K562 (cell line): ENCODE measurements at regions not wholly inside any gene's neighbourhood (a gene's known extent, or its start where the extent isn't known, plus 50 kb on each side); places are given as distances from the start of the nearest gene placed in this dataset.

Experiments used
- ATAC-seq: fragments of 200-7000 bp; cut with Tn5 transposase; 3 replicates; pipeline ENCODE4 v1.9.1; 2020; ENCODE audit warnings: moderate library complexity
- BruUV-seq: library from RNA; stranded (reverse); fragments of 400-500 nt; replicated peaks from 2 replicates; lab custom pipeline; 2021; lab: Mats Ljungman, UMichigan
- CTCF ChIA-PET: fragments of 300-600 bp; formaldehyde crosslinking; extraction: SDS; loops from one replicate; lab custom pipeline; 2021; ENCODE audit warnings: low intra/inter-chr PET ratio; lab: Yijun Ruan, JAX
- POLR2A ChIA-PET: fragments of 300-600, 350-650 bp; sonication (Branson Sonifier 250); formaldehyde crosslinking; extraction: SDS; loops from one replicate; lab custom pipeline; 2021; ENCODE audit warnings: antibody characterized with exemption, inconsistent platforms; lab: Yijun Ruan, JAX
- DNase-seq, 4 experiments: peaks; one replicate each; pipeline versions ENCODE4 v3.0.0 to v3.0.0-alpha.2; 2011 to 2018; ENCODE audit warnings: low spot score in 3 of 4, mixed read lengths in 3 of 4; ENCODE audit errors: extremely low read depth in 1 of 4
- FAIRE-seq: peaks from 2 replicates; lab custom pipeline; 2011; peaks lifted over from hg19 to GRCh38; lab: Jason Lieb, UNC
- H2AFZ ChIP-seq: 2 replicates; pipeline ENCODE4 v1.6.0; 2011; ENCODE audit warnings: low read depth, low read length, control low read depth, inconsistent platforms
- H3K27ac ChIP-seq: fragments of 200-600 bp; 3 replicates; pipeline ENCODE4 v1.8.0; 2011; ENCODE audit warnings: low read depth, mild to moderate bottlenecking, control low read depth, inconsistent platforms, low read length, moderate library complexity, mixed read lengths; ENCODE audit errors: extremely low read depth
- H3K27me3 ChIP-seq, 2 experiments: fragments of 300-600 bp in 1 of 2; 2 replicates in 1 of 2; 3 replicates in 1 of 2; pipeline versions ENCODE4 v1.6.0 to v1.8.0; 2011; ENCODE audit warnings: inconsistent platforms in 2 of 2, low read length in 2 of 2, mild to moderate bottlenecking in 1 of 2, mixed read lengths in 1 of 2, moderate library complexity in 1 of 2; ENCODE audit not compliant: control insufficient read depth in 2 of 2, insufficient read depth in 2 of 2
- H3K36me3 ChIP-seq: fragments of 300-600 bp; 3 replicates; pipeline ENCODE4 v1.8.0; 2011; ENCODE audit warnings: mild to moderate bottlenecking, low read length, inconsistent platforms; ENCODE audit not compliant: control insufficient read depth, insufficient read depth
- H3K4me1 ChIP-seq, 2 experiments: fragments of 200-600 bp in 1 of 2; replicated peaks in 1 of 2; 2 replicates in 1 of 2; 3 replicates in 1 of 2; pipeline versions ENCODE4 v1.5.1 to v1.8.0; 2011; ENCODE audit warnings: inconsistent platforms in 2 of 2, low read length in 2 of 2, mild to moderate bottlenecking in 1 of 2, mixed read lengths in 1 of 2, moderate library complexity in 1 of 2; ENCODE audit not compliant: control insufficient read depth in 2 of 2, insufficient read depth in 2 of 2
- H3K4me2 ChIP-seq: 2 replicates; pipeline ENCODE4 v1.6.1; 2011; ENCODE audit warnings: low read length, control low read depth, inconsistent platforms, mixed read lengths; ENCODE audit not compliant: insufficient read depth
- H3K4me3 ChIP-seq: fragments of 200-600 bp; sonication (generic), shearing (Covaris generic); 2 replicates; pipeline ENCODE4 v1.5.1; 2016; ENCODE audit warnings: control low read depth, inconsistent platforms
- H3K79me2 ChIP-seq: fragments of 200-600 bp; 3 replicates; pipeline ENCODE4 v1.8.0; 2011; ENCODE audit warnings: low read length, inconsistent platforms; ENCODE audit not compliant: control insufficient read depth, insufficient read depth
- H3K9ac ChIP-seq, 2 experiments: 2 replicates each; pipeline versions ENCODE4 v1.6.0 to v1.6.1; 2011; ENCODE audit warnings: low read depth in 2 of 2, low read length in 2 of 2, control low read depth in 1 of 2, inconsistent platforms in 1 of 2, mild to moderate bottlenecking in 1 of 2, mixed read lengths in 1 of 2; ENCODE audit not compliant: insufficient read depth in 1 of 2
- H3K9me1 ChIP-seq: one replicate; pipeline ENCODE4 v1.6.0; 2011; ENCODE audit warnings: inconsistent platforms, mild to moderate bottlenecking, low read length, moderate library complexity; ENCODE audit not compliant: control insufficient read depth, insufficient read depth
- H3K9me3 ChIP-seq: replicated peaks from 2 replicates; pipeline ENCODE4 v1.5.1; 2011; ENCODE audit warnings: low read depth, low read length, inconsistent platforms; ENCODE audit not compliant: control insufficient read depth, insufficient read depth
- H4K20me1 ChIP-seq: replicated peaks from 2 replicates; pipeline ENCODE4 v1.6.1; 2011; ENCODE audit warnings: low read length, inconsistent platforms, mixed read lengths; ENCODE audit not compliant: control insufficient read depth, insufficient read depth
- C11orf30 ChIP-seq: fragments of 450-650 bp; IDR thresholded peaks from 2 replicates; pipeline ENCODE4 v1.6.1; 2016; ENCODE audit warnings: low read depth, mild to moderate bottlenecking
- E2F3 ChIP-seq: fragments of 250-450 bp; sonication (Bioruptor Pico); IDR thresholded peaks from 2 replicates; pipeline ENCODE4 v1.4.0; 2020; ENCODE audit warnings: mild to moderate bottlenecking
- ELK3 ChIP-seq: fragments of 450-650 bp; formaldehyde crosslinking; IDR thresholded peaks from 2 replicates; pipeline ENCODE4 v1.4.0; 2020; ENCODE audit warnings: mild to moderate bottlenecking
- FOSL1 ChIP-seq: fragments of 200-800 bp; sonication (Bioruptor generic); conservative IDR thresholded peaks from 2 replicates; pipeline ENCODE4 v1.6.1; 2016; ENCODE audit warnings: missing genetic modification characterization, missing compliant biosample characterization
- FOXP1 ChIP-seq: sonication (generic); formaldehyde crosslinking; IDR thresholded peaks from 2 replicates; pipeline ENCODE4 v1.8.0; 2022; ENCODE audit warnings: mild to moderate bottlenecking, missing genetic modification reagents
- MYBL2 ChIP-seq, 2 experiments: fragments of 450-650 bp in 1 of 2; sonication (generic) in 1 of 2; formaldehyde crosslinking in 1 of 2; IDR thresholded peaks; 2 replicates each; pipeline versions ENCODE4 v1.6.1 to v1.8.1; 2017 to 2022; ENCODE audit warnings: borderline replicate concordance in 1 of 2, inconsistent platforms in 1 of 2, low read depth in 1 of 2, mild to moderate bottlenecking in 1 of 2, missing genetic modification reagents in 1 of 2, moderate library complexity in 1 of 2
- NFIC ChIP-seq: fragments of 450-650 bp; IDR thresholded peaks from 2 replicates; pipeline ENCODE4 v1.6.1; 2017; ENCODE audit warnings: mild to moderate bottlenecking, inconsistent platforms
- NR3C1 ChIP-seq: sonication (generic); formaldehyde crosslinking; IDR thresholded peaks from 2 replicates; pipeline ENCODE4 v1.8.1; 2022; ENCODE audit warnings: missing genetic modification reagents
- RBBP5 ChIP-seq: fragments of 200-600 bp; sonication (generic); IDR thresholded peaks from 2 replicates; pipeline ENCODE4 v1.6.1; 2012; ENCODE audit warnings: borderline replicate concordance, mild to moderate bottlenecking, low read length, control low read depth, inconsistent platforms; ENCODE audit not compliant: insufficient read depth, poor library complexity, severe bottlenecking
- RNF2 ChIP-seq: sonication (generic); IDR thresholded peaks from 2 replicates; pipeline ENCODE4 v1.6.1; 2016
- SETDB1 ChIP-seq: IDR thresholded peaks from one replicate; pipeline ENCODE4 v1.6.1; 2012; ENCODE audit warnings: low read length, control low read depth, inconsistent platforms
- SPI1 ChIP-seq: IDR thresholded peaks from 2 replicates; pipeline ENCODE4 v1.6.1; 2011; ENCODE audit warnings: low read depth, low read length, control low read depth, borderline replicate concordance
- ZKSCAN3 ChIP-seq: fragments of 250-450 bp; sonication (Bioruptor Pico); IDR thresholded peaks from 2 replicates; pipeline ENCODE4 v1.4.0; 2020
- ZNF232 ChIP-seq: sonication (generic); formaldehyde crosslinking; IDR thresholded peaks from 2 replicates; pipeline ENCODE4 v1.8.0; 2022; ENCODE audit warnings: mild to moderate bottlenecking, missing genetic modification reagents
- ZNF551 ChIP-seq: fragments of 250-450 bp; sonication (Bioruptor Pico); IDR thresholded peaks from 2 replicates; pipeline ENCODE4 v1.5.0; 2021; ENCODE audit warnings: mild to moderate bottlenecking, moderate library complexity
- ZNF586 ChIP-seq: fragments of 450-650 bp; formaldehyde crosslinking; conservative IDR thresholded peaks from 2 replicates; pipeline ENCODE4 v1.4.0; 2020; ENCODE audit warnings: mild to moderate bottlenecking, moderate library complexity
- ZNF785 ChIP-seq: fragments of 250-450 bp; sonication (Bioruptor Pico); IDR thresholded peaks from 2 replicates; pipeline ENCODE4 v1.4.0; 2020; ENCODE audit warnings: mild to moderate bottlenecking
- WGBS: fragments of 100-300 bp; shearing (Covaris generic); methylation state at CpG from one replicate; pipeline ENCODE4 v1.1.6; 2016; ENCODE audit warnings: low coverage, mixed read lengths; ENCODE audit not compliant: insufficient coverage; ENCODE audit errors: missing lambda C conversion rate; 5-methylcytosine and 5-hydroxymethylcytosine counted together
- in situ Hi-C: fragments of 300-500 bp; cut with MboI; formaldehyde crosslinking; loops from 4 replicates; pipeline ENCODE4 v1.15.0; 2018; ENCODE audit warnings: inconsistent platforms, mixed read lengths
- intact Hi-C: fragments of 100-400 bp; cut with micrococcal nuclease; formaldehyde crosslinking; loops from 2 replicates; pipeline ENCODE4 v1.14.2; 2022

GRCh38 chr11:28910926-28911325, 802.7 kb downstream of the METTL15 start (continued):
- TF ChIP-seq C11orf30 (no peak), FOXP1 (no peak), ZNF785 (no peak)

- no peaks in the 10 kb centered on the region; the same call in none of the 2 replicates for H3K9me3 ChIP-seq
- DNase-seq (no peak), FAIRE-seq (no peak), ATAC-seq (no peak)
- no peaks in the 10 kb centered on the region for H4K20me1 ChIP-seq
- H3K79me2 ChIP-seq, result no peaks in the 10 kb centered on the region
- ChIA-PET CTCF (no interaction called here), POLR2A (no interaction called here)
- WGBS, result 0% methylated on average over 2 of the region's 2 CpGs
- H3K4me1 ChIP-seq, result no peaks in the 10 kb centered on the region
- no peak overlapping the region for H3K27ac ChIP-seq
- H2AFZ ChIP-seq, result no peak overlapping the region
- H3K4me2 ChIP-seq, result no peak overlapping the region
- BruUV-seq, result no TSS peak
- no peaks in the 10 kb centered on the region for H3K9me1 ChIP-seq
- no peak overlapping the region for H3K9ac ChIP-seq
- no peak overlapping the region for H3K4me3 ChIP-seq
- intact Hi-C loops (no loop called here), in situ Hi-C loops (no loop called here)
- TF ChIP-seq NFIC (peak; percentile 48; the same call in 1 of the 2 replicates), SPI1 (no peak)
- no peaks in the 10 kb centered on the region for H3K27me3 ChIP-seq
- no peaks in the 10 kb centered on the region for H3K36me3 ChIP-seq
These were observed 795.5 kb downstream of the METTL15 start for GRCh38 chr11:28903716-28904115.

- Histone ChIP-seq H3K9me3 (no peaks in the 10 kb centered on the region; the same call in 1 of the 2 replicates), H3K36me3 (no peaks in the 10 kb centered on the region), H3K27ac (no peak overlapping the region), H3K27me3 (no peaks in the 10 kb centered on the region), H3K4me3 (no peak overlapping the region), H3K4me1 (no peaks in the 10 kb centered on the region), H3K4me2 (no peak overlapping the region), H3K9ac (no peak overlapping the region), H4K20me1 (no peaks in the 10 kb centered on the region), H2AFZ (no peak overlapping the region), H3K79me2 (no peaks in the 10 kb centered on the region), H3K9me1 (no peaks in the 10 kb centered on the region)
- no TSS peak for BruUV-seq
- POLR2A ChIA-PET, result no interaction called here
- DNase-seq (no peak), ATAC-seq (no peak), FAIRE-seq (no peak)
- CTCF ChIA-PET, result no interaction called here
- in situ Hi-C loops (no loop called here), intact Hi-C loops (no loop called here)
- WGBS, result 0% methylated on average over 3 of the region's 3 CpGs
- TF ChIP-seq SETDB1, result no peak
- no peak for TF ChIP-seq ZKSCAN3
- no peak for TF ChIP-seq E2F3
- TF ChIP-seq ZNF586 (CRISPR knock-in tag), result no peak
- TF ChIP-seq RBBP5, result no peak
- no peak for TF ChIP-seq ZNF551
- TF ChIP-seq RNF2, result no peak
- TF ChIP-seq MYBL2 (IDR thresholded peaks at IDR 0.05; ENCODE audit: low read depth), result no peak
- no peak for TF ChIP-seq MYBL2 (CRISPR knock-in tag; IDR thresholded peaks at IDR 0.05; ENCODE audit: borderline replicate concordance)
- TF ChIP-seq ZNF232 (CRISPR knock-in tag), result no peak
- TF ChIP-seq ELK3 (CRISPR knock-in tag), result no peak
- TF ChIP-seq NR3C1, result no peak
- no peak for TF ChIP-seq FOSL1
These were observed 792.2 kb downstream of the METTL15 start for GRCh38 chr11:28900427-28900826.
